ENCODE measurements at regions not wholly inside any gene's neighbourhood (a gene's known extent, or its start where the extent isn't known, plus 50 kb on each side); places are given as distances from the start of the nearest gene placed in this dataset.

- ChIA-PET CTCF (no interaction called here), POLR2A (no interaction called here)
- Mint-ChIP-seq H3K9me3 (ENCODE audit: unreplicated experiment) (no peaks in the 10 kb centered on the region), H3K27me3 (ENCODE audit: insufficient read depth, unreplicated experiment) (no peaks in the 10 kb centered on the region), H3K4me3 (ENCODE audit: unreplicated experiment) (no peak overlapping the region), H3K36me3 (ENCODE audit: insufficient read depth, unreplicated experiment) (no peaks in the 10 kb centered on the region), H3K4me1 (ENCODE audit: low read depth, unreplicated experiment) (peaks cover 10% of the 10 kb centered on the region), H3K27ac (ENCODE audit: unreplicated experiment) (no peak overlapping the region)
- no TSS peak for BruUV-seq (replicated peaks)
- intact Hi-C loops (cut with micrococcal nuclease; ENCODE audit: unreplicated experiment) = loop anchor here (10.0 kb wide), 1 partner anchor 111 kb away; no protein-coding TSS in a partner anchor
- Histone ChIP-seq H3K4me1 (no peaks in the 10 kb centered on the region), H3K36me3 (ENCODE audit: control insufficient read depth, insufficient read depth, low read length) (no peaks in the 10 kb centered on the region), H3K9me3 (no peaks in the 10 kb centered on the region), H3K27me3 (replicated peaks; ENCODE audit: control insufficient read depth, insufficient read depth, low read length) (no peaks in the 10 kb centered on the region), H3K4me3 (ENCODE audit: low read depth, low read length) (no peak overlapping the region)
- DNase-seq = peak; percentile 11 to 17
- no peak for TF ChIP-seq CTCF (IDR thresholded peaks at IDR 0.05; ENCODE audit: insufficient read depth in 1 of 2, low read depth in 1 of 2, low read length in 1 of 2, severe bottlenecking in 1 of 2, unreplicated experiment in 1 of 2)
Observed at GRCh38 chr18:10023853-10024570, 110.2 kb downstream of the VAPA start.

- ChIA-PET CTCF (no interaction called here), POLR2A (no interaction called here)
- BruUV-seq (replicated peaks) = no TSS peak
- H3K27me3 ChIP-seq (replicated peaks; ENCODE audit: control insufficient read depth, insufficient read depth, low read length) = no peaks in the 10 kb centered on the region
- H3K4me1 Mint-ChIP-seq (ENCODE audit: low read depth, unreplicated experiment) = peaks cover under 1% of the 10 kb centered on the region
- no peak overlapping the region for H3K4me3 ChIP-seq (ENCODE audit: low read depth, low read length)
- H3K4me3 Mint-ChIP-seq (ENCODE audit: unreplicated experiment) = no peak overlapping the region
- no peaks in the 10 kb centered on the region for H3K27me3 Mint-ChIP-seq (ENCODE audit: insufficient read depth, unreplicated experiment)
- intact Hi-C loops (cut with micrococcal nuclease; ENCODE audit: unreplicated experiment) = loop anchor here (10.0 kb wide), 1 partner anchor 109 kb away; no protein-coding TSS in a partner anchor
- no peaks in the 10 kb centered on the region for H3K36me3 ChIP-seq (ENCODE audit: control insufficient read depth, insufficient read depth, low read length)
- no peaks in the 10 kb centered on the region for H3K9me3 Mint-ChIP-seq (ENCODE audit: unreplicated experiment)
- no peaks in the 10 kb centered on the region for H3K36me3 Mint-ChIP-seq (ENCODE audit: insufficient read depth, unreplicated experiment)
- H3K27ac Mint-ChIP-seq (ENCODE audit: unreplicated experiment) = no peak overlapping the region
- H3K9me3 ChIP-seq = no peaks in the 10 kb centered on the region
- H3K4me1 ChIP-seq = no peaks in the 10 kb centered on the region
- peak in 1 of 2 experiments; percentile 2 for DNase-seq
- TF ChIP-seq CTCF (IDR thresholded peaks at IDR 0.05; ENCODE audit: insufficient read depth in 1 of 2, low read depth in 1 of 2, low read length in 1 of 2, severe bottlenecking in 1 of 2, unreplicated experiment in 1 of 2) = no peak
Observed at GRCh38 chr18:10025711-10026670, 112.2 kb downstream of the VAPA start.

GRCh38 chr18:10027031-10027430 is 113.2 kb downstream of the VAPA start:
- H3K27ac Mint-ChIP-seq (ENCODE audit: unreplicated experiment) = no peak overlapping the region
- H3K9me3 ChIP-seq = no peaks in the 10 kb centered on the region
- no peaks in the 10 kb centered on the region for H3K4me1 Mint-ChIP-seq (ENCODE audit: low read depth, unreplicated experiment)
- no peaks in the 10 kb centered on the region for H3K9me3 Mint-ChIP-seq (ENCODE audit: unreplicated experiment)
- no peak overlapping the region for H3K4me3 Mint-ChIP-seq (ENCODE audit: unreplicated experiment)
- no peaks in the 10 kb centered on the region for H3K36me3 ChIP-seq (ENCODE audit: control insufficient read depth, insufficient read depth, low read length)
- TF ChIP-seq CTCF (IDR thresholded peaks at IDR 0.05; ENCODE audit: insufficient read depth in 1 of 2, low read depth in 1 of 2, low read length in 1 of 2, severe bottlenecking in 1 of 2, unreplicated experiment in 1 of 2) = no peak
- no peaks in the 10 kb centered on the region for H3K4me1 ChIP-seq
- no peaks in the 10 kb centered on the region for H3K27me3 Mint-ChIP-seq (ENCODE audit: insufficient read depth, unreplicated experiment)
- no TSS peak for BruUV-seq (replicated peaks)
- no peaks in the 10 kb centered on the region for H3K27me3 ChIP-seq (replicated peaks; ENCODE audit: control insufficient read depth, insufficient read depth, low read length)
- no peak overlapping the region for H3K4me3 ChIP-seq (ENCODE audit: low read depth, low read length)
- intact Hi-C loops (cut with micrococcal nuclease; ENCODE audit: unreplicated experiment) = loop anchor here (10.0 kb wide), 1 partner anchor 108 kb away; no protein-coding TSS in a partner anchor
- no peak for DNase-seq
- ChIA-PET CTCF (no interaction called here), POLR2A (no interaction called here)
- no peaks in the 10 kb centered on the region for H3K36me3 Mint-ChIP-seq (ENCODE audit: insufficient read depth, unreplicated experiment)
